Ovary (tissue), 7 donors: ENCODE measurements at regions not wholly inside any gene's neighbourhood (a gene's known extent, or its start where the extent isn't known, plus 50 kb on each side); places are given as distances from the start of the nearest gene placed in this dataset.

Experiments
- DNase-seq, 5 donors: peaks; one replicate each; pipeline ENCODE4 v3.0.0-alpha.2; 2019 to 2020
- H3K27ac ChIP-seq, 2 donors: fragments of 200-600 bp; one replicate each; pipeline versions ENCODE4 v1.5.1 to v1.8.0; 2019 to 2022
- H3K27me3 ChIP-seq: fragments of 200-600 bp; one replicate; pipeline ENCODE4 v1.8.0; 2022
- H3K36me3 ChIP-seq: fragments of 200-600 bp; sonication (generic); one replicate; pipeline ENCODE4 v1.5.1; 2019
- H3K4me1 ChIP-seq: one replicate; pipeline ENCODE4 v1.8.1; 2013; ENCODE audit warnings: mild to moderate bottlenecking, moderate library complexity; ENCODE audit not compliant: insufficient read depth
- H3K4me3 ChIP-seq: fragments of 200-600 bp; sonication (generic); one replicate; pipeline ENCODE4 v1.5.1; 2017
- H3K9me3 ChIP-seq, 2 donors: fragments of 200-600 bp in 1 of 2; sonication (generic) in 1 of 2; one replicate each; pipeline versions ENCODE4 v1.5.1 to v1.8.1; 2013 to 2019; ENCODE audit warnings: mild to moderate bottlenecking in 1 of 2, moderate library complexity in 1 of 2
- EP300 ChIP-seq: sonication (generic); formaldehyde crosslinking; IDR thresholded peaks from one replicate; pipeline ENCODE4 v1.6.1; 2017; ENCODE audit warnings: antibody characterized with exemption
- POLR2A ChIP-seq: fragments of 450-650 bp; IDR thresholded peaks from one replicate; pipeline ENCODE4 v1.6.1; 2017; ENCODE audit warnings: antibody characterized with exemption, mild to moderate bottlenecking, moderate library complexity
- WGBS, 3 donors: extraction: QIAGEN DNeasy Blood & Tissue Kit in 1 of 3; methylation state at CpG; one replicate each; pipeline versions ENCODE4 v1.1.5 to v1.1.7; 2013 to 2017; 5-methylcytosine and 5-hydroxymethylcytosine counted together
- intact Hi-C, 4 donors: fragments of 100-400 bp; cut with DNase I; formaldehyde crosslinking; loops; one replicate each; pipeline versions ENCODE4 v1.11.0 to v1.15.1; 2022 to 2023
- TF ChIP-seq, protein P1 (sequence below), 3 donors: fragments of 450-650 bp in 2 of 3; fragments of 200-600 bp in 1 of 3; IDR thresholded peaks; one replicate each; pipeline versions ENCODE4 v1.5.1 to v1.8.0; 2016 to 2022; ENCODE audit warnings: antibody characterized with exemption in 3 of 3, mild to moderate bottlenecking in 1 of 3
- donor health status: DM: no; HTN: no; CAD: no; lungs with moderate emphysema.
- donor health status: DM: no; HTN: no; CAD: no.
- donor health status: Bipolar disorder and iron deficiency.
- donor health status: DM: no; HTN: no; CAD: no.
- donor health status: DM: yes; HTN: yes; CAD: no.

DNA sequence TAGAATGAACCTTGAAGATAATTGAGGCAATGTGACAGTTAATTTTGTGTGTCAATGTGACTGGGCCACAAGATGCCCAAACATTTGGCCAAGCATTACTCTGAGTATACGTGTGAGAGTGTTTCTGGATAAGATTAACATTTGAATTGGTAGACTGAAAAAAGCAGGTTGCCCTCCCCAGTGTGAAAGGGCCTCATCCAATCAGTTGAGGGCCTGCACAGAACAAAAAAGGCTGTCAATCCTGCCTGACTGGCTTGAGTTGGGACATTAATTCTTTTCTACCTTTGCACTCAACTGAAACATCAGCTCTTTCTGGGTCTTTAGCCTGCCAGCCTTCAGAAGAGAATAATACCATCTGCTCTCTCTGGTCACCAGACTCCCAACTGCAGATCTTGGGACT is 56.6 kb upstream of the PDE1C start:
- intact Hi-C loops: no loop called here
- no peaks in the 10 kb centered on the region for H3K9me3 ChIP-seq
- H3K4me1 ChIP-seq: no peaks in the 10 kb centered on the region
- 39 to 57% (median 50%) methylated on average over 1 of the region's 1 CpG for WGBS, 3 donors
- no peak overlapping the region for H3K27ac ChIP-seq
- H3K4me3 ChIP-seq: no peak overlapping the region
- TF ChIP-seq EP300 (no peak), POLR2A (no peak)
- TF ChIP-seq, protein P1, sequence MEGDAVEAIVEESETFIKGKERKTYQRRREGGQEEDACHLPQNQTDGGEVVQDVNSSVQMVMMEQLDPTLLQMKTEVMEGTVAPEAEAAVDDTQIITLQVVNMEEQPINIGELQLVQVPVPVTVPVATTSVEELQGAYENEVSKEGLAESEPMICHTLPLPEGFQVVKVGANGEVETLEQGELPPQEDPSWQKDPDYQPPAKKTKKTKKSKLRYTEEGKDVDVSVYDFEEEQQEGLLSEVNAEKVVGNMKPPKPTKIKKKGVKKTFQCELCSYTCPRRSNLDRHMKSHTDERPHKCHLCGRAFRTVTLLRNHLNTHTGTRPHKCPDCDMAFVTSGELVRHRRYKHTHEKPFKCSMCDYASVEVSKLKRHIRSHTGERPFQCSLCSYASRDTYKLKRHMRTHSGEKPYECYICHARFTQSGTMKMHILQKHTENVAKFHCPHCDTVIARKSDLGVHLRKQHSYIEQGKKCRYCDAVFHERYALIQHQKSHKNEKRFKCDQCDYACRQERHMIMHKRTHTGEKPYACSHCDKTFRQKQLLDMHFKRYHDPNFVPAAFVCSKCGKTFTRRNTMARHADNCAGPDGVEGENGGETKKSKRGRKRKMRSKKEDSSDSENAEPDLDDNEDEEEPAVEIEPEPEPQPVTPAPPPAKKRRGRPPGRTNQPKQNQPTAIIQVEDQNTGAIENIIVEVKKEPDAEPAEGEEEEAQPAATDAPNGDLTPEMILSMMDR (IDR thresholded peaks at IDR 0.05): no peak
- no peaks in the 10 kb centered on the region for H3K36me3 ChIP-seq
- DNase-seq: no peak
- no peaks in the 10 kb centered on the region for H3K27me3 ChIP-seq
